Spleen (tissue), 7 donors: ENCODE measurements at regions not wholly inside any gene's neighbourhood (a gene's known extent, or its start where the extent isn't known, plus 50 kb on each side); places are given as distances from the start of the nearest gene placed in this dataset.

ENCODE experiments used
- POLR2A ChIP-seq, 3 donors: fragments of 450-650 bp; IDR thresholded peaks; one replicate each; pipeline ENCODE4 v1.5.1; 2017; ENCODE audit warnings: antibody characterized with exemption in 3 of 3, mild to moderate bottlenecking in 1 of 3
- TF ChIP-seq, protein P1 (sequence below), 11 experiments: fragments of 200-600 bp in 7 of 11; fragments of 450-650 bp in 4 of 11; sonication (generic) in 4 of 11; IDR thresholded peaks in 8 of 11; conservative IDR thresholded peaks in 3 of 11; 1 replicate in 7 of 11; 2 replicates in 4 of 11; pipeline versions ENCODE4 v1.4.0 to v1.8.0; 2016 to 2021; ENCODE audit warnings: antibody characterized with exemption in 11 of 11, inconsistent platforms in 4 of 11, mild to moderate bottlenecking in 1 of 11
- donor health status: DM: no; HTN: no; CAD: no; lungs with moderate emphysema.
- donor health status: DM: no; HTN: no; CAD: no.
- donor health status: DM: no; HTN: no; CAD: no.

GRCh38 chr1:239011382-239011781 lies 375.0 kb upstream of the CHRM3 start:
- TF ChIP-seq, protein P1, sequence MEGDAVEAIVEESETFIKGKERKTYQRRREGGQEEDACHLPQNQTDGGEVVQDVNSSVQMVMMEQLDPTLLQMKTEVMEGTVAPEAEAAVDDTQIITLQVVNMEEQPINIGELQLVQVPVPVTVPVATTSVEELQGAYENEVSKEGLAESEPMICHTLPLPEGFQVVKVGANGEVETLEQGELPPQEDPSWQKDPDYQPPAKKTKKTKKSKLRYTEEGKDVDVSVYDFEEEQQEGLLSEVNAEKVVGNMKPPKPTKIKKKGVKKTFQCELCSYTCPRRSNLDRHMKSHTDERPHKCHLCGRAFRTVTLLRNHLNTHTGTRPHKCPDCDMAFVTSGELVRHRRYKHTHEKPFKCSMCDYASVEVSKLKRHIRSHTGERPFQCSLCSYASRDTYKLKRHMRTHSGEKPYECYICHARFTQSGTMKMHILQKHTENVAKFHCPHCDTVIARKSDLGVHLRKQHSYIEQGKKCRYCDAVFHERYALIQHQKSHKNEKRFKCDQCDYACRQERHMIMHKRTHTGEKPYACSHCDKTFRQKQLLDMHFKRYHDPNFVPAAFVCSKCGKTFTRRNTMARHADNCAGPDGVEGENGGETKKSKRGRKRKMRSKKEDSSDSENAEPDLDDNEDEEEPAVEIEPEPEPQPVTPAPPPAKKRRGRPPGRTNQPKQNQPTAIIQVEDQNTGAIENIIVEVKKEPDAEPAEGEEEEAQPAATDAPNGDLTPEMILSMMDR (IDR thresholded peaks at IDR 0.05 in 8 of 11, conservative IDR thresholded peaks at IDR 0.05 in 3 of 11): no peak
- TF ChIP-seq POLR2A (IDR thresholded peaks at IDR 0.05): no peak
